ENCODE measurements at regions not wholly inside any gene's neighbourhood (a gene's known extent, or its start where the extent isn't known, plus 50 kb on each side); places are given as distances from the start of the nearest gene placed in this dataset.

GRCh38 chr3:40992023-40992422 lies 207.3 kb upstream of the CTNNB1 start:
- no peak for DNase-seq (ENCODE audit: low read depth in 1 of 2, low spot score in 2 of 2)
- FAIRE-seq, result no peak
- Histone ChIP-seq H3K4me3 (ENCODE audit: extremely low read depth in 1 of 4, insufficient read depth in 2 of 4, low read depth in 3 of 4, low read length in 4 of 4) (no peak overlapping the region), H2AFZ (ENCODE audit: low read length) (no peak overlapping the region), H3K9me3 (ENCODE audit: insufficient read depth in 2 of 2, low read depth in 1 of 2, low read length in 1 of 2) (no peaks in the 10 kb centered on the region), H3K4ac (replicated peaks; ENCODE audit: insufficient read length, low read depth, low read length) (no peak overlapping the region), H3K36me3 (ENCODE audit: control insufficient read depth in 2 of 4, insufficient read depth in 4 of 4, low read length in 3 of 4) (no peaks in the 10 kb centered on the region), H4K8ac (ENCODE audit: extremely low read depth, insufficient read depth, low read length) (no peak overlapping the region), H2AK5ac (ENCODE audit: low read depth, low read length) (no peak overlapping the region), H2BK20ac (ENCODE audit: low read length) (no peak overlapping the region), H2BK5ac (ENCODE audit: low read depth, low read length) (no peak overlapping the region), H3K23ac (ENCODE audit: insufficient read length) (no peak overlapping the region), H3K4me2 (ENCODE audit: insufficient read depth in 1 of 2, low read depth in 2 of 2, low read length in 2 of 2) (no peak overlapping the region), H3K18ac (ENCODE audit: extremely low read depth, low read length) (no peak overlapping the region), H3K23me2 (ENCODE audit: low read depth, low read length) (no peaks in the 10 kb centered on the region), H2BK12ac (ENCODE audit: low read depth, low read length) (no peak overlapping the region), H4K91ac (replicated peaks; ENCODE audit: insufficient read length, low read length) (no peak overlapping the region), H3K14ac (ENCODE audit: insufficient read length) (no peak overlapping the region), H3K79me1 (ENCODE audit: low read depth, low read length) (no peaks in the 10 kb centered on the region), H3K9ac (replicated peaks in 1 of 4; ENCODE audit: extremely low read depth in 1 of 4, low read depth in 3 of 4, low read length in 3 of 4) (no peak overlapping the region), H3K56ac (replicated peaks; ENCODE audit: insufficient read length, low read depth, low read length) (no peak overlapping the region), H3K79me2 (ENCODE audit: control insufficient read depth in 1 of 2, insufficient read depth in 2 of 2, low read length in 2 of 2) (no peaks in the 10 kb centered on the region), H3K27me3 (replicated peaks in 1 of 4; ENCODE audit: control insufficient read depth in 3 of 4, extremely low read depth in 1 of 4, insufficient read depth in 3 of 4, low read length in 3 of 4) (no peaks in the 10 kb centered on the region), H3K27ac (ENCODE audit: low read depth, low read length) (no peak overlapping the region), H4K20me1 (replicated peaks in 1 of 2; ENCODE audit: control insufficient read depth in 1 of 2, insufficient read depth in 2 of 2, low read length in 2 of 2) (no peaks in the 10 kb centered on the region), H2BK15ac (ENCODE audit: low read length) (no peak overlapping the region), H3K4me1 (replicated peaks in 1 of 4; ENCODE audit: control insufficient read depth in 3 of 4, insufficient read depth in 4 of 4, low read length in 3 of 4) (peaks cover 0 to 9% (median 4%) of the 10 kb centered on the region in 4 experiments; a peak in 5 of 7 replicates), H2BK120ac (replicated peaks; ENCODE audit: low read depth, low read length) (no peak overlapping the region), H4K5ac (ENCODE audit: insufficient read length, low read depth, low read length) (no peak overlapping the region)
- no peak for TF ChIP-seq JUN (IDR thresholded peaks at IDR 0.05; ENCODE audit: low read depth, low read length)
- TF ChIP-seq RBBP5 (IDR thresholded peaks at IDR 0.05; ENCODE audit: borderline replicate concordance, low read depth, low read length), result no peak
- no peak for TF ChIP-seq BRCA1 (IDR thresholded peaks at IDR 0.05; ENCODE audit: low read depth, low read length)
- no peak for TF ChIP-seq RNF2 (IDR thresholded peaks at IDR 0.05; ENCODE audit: borderline replicate concordance, low read depth, low read length, missing control alignments, poor library complexity, severe bottlenecking)
- TF ChIP-seq SIRT6 (IDR thresholded peaks at IDR 0.05; ENCODE audit: low read length), result no peak
- no peak for TF ChIP-seq SAP30 (IDR thresholded peaks at IDR 0.05; ENCODE audit: insufficient read depth, insufficient replicate concordance, low read length)
- TF ChIP-seq CTCF (IDR thresholded peaks at IDR 0.05; ENCODE audit: control extremely low read depth in 1 of 3, insufficient read depth in 1 of 3, low read depth in 1 of 3, low read length in 3 of 3), result no peak
- TF ChIP-seq MAX (IDR thresholded peaks at IDR 0.05), result no peak
- ChIA-PET POLR2A (ENCODE audit: partially characterized antibody) (no interaction called here), CTCF (ENCODE audit: partially characterized antibody) (no interaction called here)
